GM18858 (cell line): ENCODE measurements at regions not wholly inside any gene's neighbourhood (a gene's known extent, or its start where the extent isn't known, plus 50 kb on each side); places are given as distances from the start of the nearest gene placed in this dataset.

Experiments
- ATAC-seq: cut with Tn5 transposase; IDR thresholded peaks from one replicate; pipeline ENCODE4 v1.9.1; 2021; ENCODE audit not compliant: unreplicated experiment

GRCh38 chr11:62073061-62073460, 50.8 kb upstream of the INCENP start:
- no peak for ATAC-seq

- ATAC-seq = no peak
Observed at GRCh38 chr11:62071408-62071807, 52.4 kb upstream of the INCENP start.

GRCh38 chr11:62069986-62070919, 53.6 kb upstream of the INCENP start:
- no peak for ATAC-seq

GRCh38 chr11:62069374-62069773, 54.4 kb upstream of the INCENP start:
- no peak for ATAC-seq

- ATAC-seq = no peak
Observed at GRCh38 chr11:62068730-62069129, 55.1 kb upstream of the INCENP start.

GRCh38 chr11:62067741-62068140, 56.1 kb upstream of the INCENP start:
- ATAC-seq = no peak

GRCh38 chr11:62064221-62064620, 59.6 kb upstream of the INCENP start:
- no peak for ATAC-seq

GRCh38 chr11:62062223-62062861, 61.5 kb upstream of the INCENP start:
- no peak for ATAC-seq

- no peak for ATAC-seq
Observed at GRCh38 chr11:62061356-62062222, 62.2 kb upstream of the INCENP start.

GRCh38 chr11:62057069-62057468, 66.7 kb upstream of the INCENP start:
- ATAC-seq = no peak

GRCh38 chr11:62055970-62056369, 67.8 kb upstream of the INCENP start:
- no peak for ATAC-seq

- no peak for ATAC-seq
Observed at GRCh38 chr11:62054484-62055121, 69.2 kb upstream of the INCENP start.

- ATAC-seq = no peak
Observed at GRCh38 chr11:62054081-62054480, 69.7 kb upstream of the INCENP start.

GRCh38 chr11:62050716-62051115, 73.1 kb upstream of the INCENP start:
- no peak for ATAC-seq

- ATAC-seq = no peak
Observed at GRCh38 chr11:62048100-62048499, 75.7 kb upstream of the INCENP start.

- ATAC-seq = no peak
Observed at GRCh38 chr11:62046568-62047100, 77.2 kb upstream of the INCENP start.

GRCh38 chr11:62044639-62045121, 77.2 kb upstream of the FTH1 start:
- no peak for ATAC-seq

GRCh38 chr11:62035293-62035692, 67.9 kb upstream of the FTH1 start:
- ATAC-seq = no peak

GRCh38 chr11:62034036-62034338, 66.6 kb upstream of the FTH1 start:
- no peak for ATAC-seq

- ATAC-seq = no peak
Observed at GRCh38 chr11:62033191-62034035, 66.0 kb upstream of the FTH1 start.
